GM12873 (cell line): ENCODE measurements at regions not wholly inside any gene's neighbourhood (a gene's known extent, or its start where the extent isn't known, plus 50 kb on each side); places are given as distances from the start of the nearest gene placed in this dataset.

Experiments
- TF ChIP-seq, protein P1 (sequence below): IDR thresholded peaks from 2 replicates; pipeline ENCODE4 v1.5.1; 2012; ENCODE audit warnings: low read depth, mild to moderate bottlenecking, moderate library complexity, low read length, control low read depth; ENCODE audit not compliant: insufficient read depth; ENCODE audit errors: missing control alignments

DNA sequence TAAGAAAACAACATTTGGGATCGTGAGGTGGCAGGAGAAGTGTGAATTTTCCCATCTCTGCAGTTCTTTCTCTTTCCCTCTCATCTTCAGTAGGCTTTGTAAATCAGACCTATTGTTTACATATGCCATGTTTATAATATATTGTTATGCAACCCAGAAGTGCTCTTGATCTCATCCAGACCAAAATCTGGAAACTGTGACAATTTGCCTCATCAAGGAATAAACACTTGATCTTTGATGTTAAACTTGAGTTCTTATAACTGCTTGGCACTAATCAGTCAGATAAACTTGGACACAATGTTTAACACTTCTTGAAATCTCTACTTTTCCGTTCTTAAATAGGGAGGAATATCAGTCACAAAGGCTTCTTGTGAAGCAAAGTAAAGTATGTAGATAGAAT, 384.7 kb downstream of the DMRT2 start:
- TF ChIP-seq, protein P1, sequence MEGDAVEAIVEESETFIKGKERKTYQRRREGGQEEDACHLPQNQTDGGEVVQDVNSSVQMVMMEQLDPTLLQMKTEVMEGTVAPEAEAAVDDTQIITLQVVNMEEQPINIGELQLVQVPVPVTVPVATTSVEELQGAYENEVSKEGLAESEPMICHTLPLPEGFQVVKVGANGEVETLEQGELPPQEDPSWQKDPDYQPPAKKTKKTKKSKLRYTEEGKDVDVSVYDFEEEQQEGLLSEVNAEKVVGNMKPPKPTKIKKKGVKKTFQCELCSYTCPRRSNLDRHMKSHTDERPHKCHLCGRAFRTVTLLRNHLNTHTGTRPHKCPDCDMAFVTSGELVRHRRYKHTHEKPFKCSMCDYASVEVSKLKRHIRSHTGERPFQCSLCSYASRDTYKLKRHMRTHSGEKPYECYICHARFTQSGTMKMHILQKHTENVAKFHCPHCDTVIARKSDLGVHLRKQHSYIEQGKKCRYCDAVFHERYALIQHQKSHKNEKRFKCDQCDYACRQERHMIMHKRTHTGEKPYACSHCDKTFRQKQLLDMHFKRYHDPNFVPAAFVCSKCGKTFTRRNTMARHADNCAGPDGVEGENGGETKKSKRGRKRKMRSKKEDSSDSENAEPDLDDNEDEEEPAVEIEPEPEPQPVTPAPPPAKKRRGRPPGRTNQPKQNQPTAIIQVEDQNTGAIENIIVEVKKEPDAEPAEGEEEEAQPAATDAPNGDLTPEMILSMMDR: no peak

DNA sequence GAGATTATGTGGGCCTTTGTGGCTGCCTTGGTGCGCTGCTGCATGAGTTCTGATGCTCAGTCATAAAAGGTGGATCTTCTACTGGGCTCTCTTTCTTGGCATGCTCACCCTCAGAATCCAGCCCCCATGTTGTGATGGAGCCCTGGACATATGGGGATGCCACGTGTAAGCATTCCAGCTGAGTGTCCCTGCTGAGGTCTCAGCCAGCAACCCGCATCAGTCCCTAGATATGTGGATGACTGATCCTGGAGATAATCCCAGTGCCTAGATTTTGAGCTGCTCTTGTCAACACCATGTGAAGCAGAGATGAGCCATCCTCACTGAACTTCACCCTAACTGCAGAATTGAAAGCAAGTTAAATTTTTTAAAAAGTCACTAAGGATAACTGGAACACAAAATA, 390.1 kb downstream of the DMRT2 start:
- TF ChIP-seq, protein P1: no peak

GRCh38 chr9:1442105-1442504, 391.9 kb downstream of the DMRT2 start:
- TF ChIP-seq, protein P1: no peak

GRCh38 chr9:1443450-1443849, 393.3 kb downstream of the DMRT2 start:
- TF ChIP-seq, protein P1: no peak

GRCh38 chr9:1446671-1447070, 396.5 kb downstream of the DMRT2 start:
- TF ChIP-seq, protein P1: no peak

DNA sequence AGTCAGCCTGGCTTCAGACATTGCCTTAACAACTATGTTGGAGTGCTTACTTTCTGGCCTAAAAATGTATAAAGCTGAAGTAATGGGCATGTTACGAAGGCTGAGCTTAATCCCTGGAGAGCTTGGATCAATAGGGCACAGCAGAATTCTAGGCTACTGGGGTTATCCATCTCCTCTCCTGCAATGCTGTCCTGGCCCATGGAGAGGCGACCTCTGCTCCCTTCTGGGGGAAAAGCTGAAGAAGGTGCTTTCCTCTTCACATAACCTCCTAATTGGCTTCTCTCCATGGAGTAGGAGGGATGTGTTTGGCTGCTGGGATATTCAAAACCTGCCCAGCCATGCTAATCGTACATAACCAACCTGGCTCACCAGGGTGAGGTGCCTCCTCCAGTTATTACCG, 403.5 kb downstream of the DMRT2 start:
- TF ChIP-seq, protein P1: no peak

- TF ChIP-seq, protein P1: no peak
These were observed 404.1 kb downstream of the DMRT2 start for GRCh38 chr9:1454211-1454610.

GRCh38 chr9:1454616-1455347, 404.6 kb downstream of the DMRT2 start:
- TF ChIP-seq, protein P1: no peak
